ENCODE measurements at regions not wholly inside any gene's neighbourhood (a gene's known extent, or its start where the extent isn't known, plus 50 kb on each side); places are given as distances from the start of the nearest gene placed in this dataset.

GRCh38 chr12:127516467-127516866, 750.5 kb upstream of the TMEM132C start:
- Mint-ChIP-seq H3K4me3 (ENCODE audit: unreplicated experiment) (no peak overlapping the region), H3K27me3 (ENCODE audit: insufficient read depth, unreplicated experiment) (no peaks in the 10 kb centered on the region), H3K36me3 (ENCODE audit: insufficient read depth, unreplicated experiment) (no peaks in the 10 kb centered on the region), H3K9me3 (ENCODE audit: unreplicated experiment) (peaks cover 7% of the 10 kb centered on the region), H3K4me1 (ENCODE audit: insufficient read depth, unreplicated experiment) (no peaks in the 10 kb centered on the region), H3K27ac (ENCODE audit: low read depth, unreplicated experiment) (no peak overlapping the region)
- intact Hi-C loops (cut with micrococcal nuclease) = no loop called here
- DNase-seq (ENCODE audit: unreplicated experiment) = no peak
- ChIA-PET CTCF (no interaction called here), POLR2A (no interaction called here)
- BruUV-seq (replicated peaks) = no TSS peak
- TF ChIP-seq CTCF (IDR thresholded peaks at IDR 0.05; ENCODE audit: unreplicated experiment) = no peak

GRCh38 chr12:127519779-127520178, 747.2 kb upstream of the TMEM132C start:
- Mint-ChIP-seq H3K4me1 (ENCODE audit: insufficient read depth, unreplicated experiment) (no peaks in the 10 kb centered on the region), H3K27ac (ENCODE audit: low read depth, unreplicated experiment) (no peak overlapping the region), H3K27me3 (ENCODE audit: insufficient read depth, unreplicated experiment) (no peaks in the 10 kb centered on the region), H3K9me3 (ENCODE audit: unreplicated experiment) (no peaks in the 10 kb centered on the region), H3K36me3 (ENCODE audit: insufficient read depth, unreplicated experiment) (no peaks in the 10 kb centered on the region), H3K4me3 (ENCODE audit: unreplicated experiment) (no peak overlapping the region)
- DNase-seq (ENCODE audit: unreplicated experiment) = no peak
- POLR2A ChIA-PET = no interaction called here
- BruUV-seq (replicated peaks) = no TSS peak
- no peak for TF ChIP-seq CTCF (IDR thresholded peaks at IDR 0.05; ENCODE audit: unreplicated experiment)
- CTCF ChIA-PET = interaction anchor here (1.0 kb wide), 1 partner anchor 230 kb away, joined by 3 read pairs; no protein-coding TSS in a partner anchor
- intact Hi-C loops (cut with micrococcal nuclease) = no loop called here

DNA sequence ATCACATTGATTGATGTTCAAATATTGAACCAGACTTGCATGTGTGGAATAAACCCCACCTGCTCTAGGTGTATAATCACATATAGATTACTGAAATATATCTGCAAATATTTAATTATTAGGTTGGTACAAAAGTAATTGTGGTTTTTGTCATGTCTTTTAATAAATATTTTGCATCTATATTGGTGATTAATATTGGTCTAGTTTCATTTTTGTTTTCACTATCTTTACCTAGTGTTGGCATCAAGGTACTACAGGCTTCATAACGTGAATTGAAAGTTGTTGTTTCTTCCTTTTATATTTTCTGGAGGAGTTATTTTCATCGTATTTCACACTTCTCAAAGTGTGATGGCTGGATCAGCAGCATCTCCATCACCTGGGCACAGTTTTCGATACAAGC, 740.0 kb upstream of the TMEM132C start:
- Mint-ChIP-seq H3K4me1 (ENCODE audit: insufficient read depth, unreplicated experiment) (no peaks in the 10 kb centered on the region), H3K36me3 (ENCODE audit: insufficient read depth, unreplicated experiment) (no peaks in the 10 kb centered on the region), H3K4me3 (ENCODE audit: unreplicated experiment) (no peak overlapping the region), H3K27me3 (ENCODE audit: insufficient read depth, unreplicated experiment) (no peaks in the 10 kb centered on the region), H3K9me3 (ENCODE audit: unreplicated experiment) (no peaks in the 10 kb centered on the region), H3K27ac (ENCODE audit: low read depth, unreplicated experiment) (no peak overlapping the region)
- BruUV-seq (replicated peaks) = no TSS peak
- no peak for DNase-seq (ENCODE audit: unreplicated experiment)
- TF ChIP-seq CTCF (IDR thresholded peaks at IDR 0.05; ENCODE audit: unreplicated experiment) = no peak
- POLR2A ChIA-PET = no interaction called here
- intact Hi-C loops (cut with micrococcal nuclease) = no loop called here
- CTCF ChIA-PET = no interaction called here

DNA sequence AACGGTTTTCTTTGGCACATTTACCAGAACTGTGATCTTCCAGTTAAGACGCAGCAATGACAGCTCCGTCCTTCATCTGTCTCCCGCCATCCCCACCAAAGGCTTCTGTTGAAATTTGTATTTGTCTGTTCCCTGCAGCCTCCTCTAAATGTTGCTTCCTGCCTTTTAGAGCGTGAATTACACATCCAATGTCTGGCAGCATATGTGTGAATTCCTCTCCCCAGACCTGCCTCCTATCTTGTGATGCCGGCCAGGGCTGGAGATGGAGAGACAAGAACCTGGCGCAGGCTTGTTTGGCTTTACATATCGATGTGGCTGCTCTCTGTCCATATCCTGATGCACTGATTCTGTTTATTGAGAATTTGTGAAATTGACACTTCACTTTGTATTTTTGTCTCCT, 738.4 kb upstream of the TMEM132C start:
- no peak for TF ChIP-seq CTCF (IDR thresholded peaks at IDR 0.05; ENCODE audit: unreplicated experiment)
- CTCF ChIA-PET = no interaction called here
- POLR2A ChIA-PET = no interaction called here
- no peak overlapping the region for H3K4me3 Mint-ChIP-seq (ENCODE audit: unreplicated experiment)
- H3K36me3 Mint-ChIP-seq (ENCODE audit: insufficient read depth, unreplicated experiment) = no peaks in the 10 kb centered on the region
- no peak for DNase-seq (ENCODE audit: unreplicated experiment)
- intact Hi-C loops (cut with micrococcal nuclease) = no loop called here
- H3K9me3 Mint-ChIP-seq (ENCODE audit: unreplicated experiment) = no peaks in the 10 kb centered on the region
- no peaks in the 10 kb centered on the region for H3K27me3 Mint-ChIP-seq (ENCODE audit: insufficient read depth, unreplicated experiment)
- H3K4me1 Mint-ChIP-seq (ENCODE audit: insufficient read depth, unreplicated experiment) = no peaks in the 10 kb centered on the region
- no peak overlapping the region for H3K27ac Mint-ChIP-seq (ENCODE audit: low read depth, unreplicated experiment)
- BruUV-seq (replicated peaks) = no TSS peak
